ENCODE measurements at regions not wholly inside any gene's neighbourhood (a gene's known extent, or its start where the extent isn't known, plus 50 kb on each side); places are given as distances from the start of the nearest gene placed in this dataset.

DNA sequence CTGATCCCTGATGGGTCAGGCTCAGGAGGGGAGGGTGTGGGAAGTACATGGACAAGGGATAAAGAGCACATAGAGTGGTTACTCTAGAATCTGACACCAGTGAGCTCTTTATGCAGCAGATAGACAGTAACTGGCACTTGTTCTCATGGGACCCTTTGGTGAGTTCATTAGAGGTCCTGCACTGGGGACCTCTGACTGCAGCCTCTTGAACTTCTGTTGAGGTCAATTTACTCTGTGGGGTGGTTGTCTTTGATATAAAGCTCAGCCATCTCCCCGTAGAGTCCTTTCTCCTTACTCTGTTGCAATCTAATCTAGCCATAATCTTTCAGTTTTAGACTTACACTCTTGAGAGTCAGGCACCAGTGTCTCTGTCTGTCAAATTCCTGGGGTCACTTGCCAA lies 222.4 kb downstream of the GPAT3 start:
- Histone ChIP-seq H3F3A (replicated peaks; ENCODE audit: low read depth) (no peaks in the 10 kb centered on the region), H2AFZ (no peak overlapping the region), H3K4me3 (no peak overlapping the region), H3K36me3 (ENCODE audit: insufficient read depth) (no peaks in the 10 kb centered on the region), H3K79me2 (replicated peaks; ENCODE audit: insufficient read depth) (no peaks in the 10 kb centered on the region), H3K9me2 (ENCODE audit: insufficient read depth) (peaks cover 6% of the 10 kb centered on the region; the same call in 1 of the 2 replicates), H3K27me3 (ENCODE audit: insufficient read depth) (no peaks in the 10 kb centered on the region), H3K27ac (ENCODE audit: low read depth) (no peak overlapping the region), H3K4me1 (ENCODE audit: insufficient read depth) (0 out of 2 replicates have a peak, but pooled peaks cover 5% of the 10 kb centered on the region), H4K20me1 (replicated peaks; ENCODE audit: insufficient read depth) (no peaks in the 10 kb centered on the region), H3K4me2 (no peak overlapping the region)
- Mint-ChIP-seq H3K36me3 (ENCODE audit: low read depth) (no peaks in the 10 kb centered on the region), H3K27me3 (ENCODE audit: insufficient read depth, low read depth, poor library complexity) (no peaks in the 10 kb centered on the region), H3K27ac (no peak overlapping the region), H3K4me1 (peaks cover 5% of the 10 kb centered on the region; the same call in 2 of the 3 replicates), H3K9me3 (no peaks in the 10 kb centered on the region), H3K4me3 (no peak overlapping the region)
- ATAC-seq: no peak
- no peak for TF ChIP-seq NANOG (IDR thresholded peaks at IDR 0.05; ENCODE audit: borderline replicate concordance)
- no peak for TF ChIP-seq JUNB (IDR thresholded peaks at IDR 0.05; ENCODE audit: unreplicated experiment)
- TF ChIP-seq, protein P1, sequence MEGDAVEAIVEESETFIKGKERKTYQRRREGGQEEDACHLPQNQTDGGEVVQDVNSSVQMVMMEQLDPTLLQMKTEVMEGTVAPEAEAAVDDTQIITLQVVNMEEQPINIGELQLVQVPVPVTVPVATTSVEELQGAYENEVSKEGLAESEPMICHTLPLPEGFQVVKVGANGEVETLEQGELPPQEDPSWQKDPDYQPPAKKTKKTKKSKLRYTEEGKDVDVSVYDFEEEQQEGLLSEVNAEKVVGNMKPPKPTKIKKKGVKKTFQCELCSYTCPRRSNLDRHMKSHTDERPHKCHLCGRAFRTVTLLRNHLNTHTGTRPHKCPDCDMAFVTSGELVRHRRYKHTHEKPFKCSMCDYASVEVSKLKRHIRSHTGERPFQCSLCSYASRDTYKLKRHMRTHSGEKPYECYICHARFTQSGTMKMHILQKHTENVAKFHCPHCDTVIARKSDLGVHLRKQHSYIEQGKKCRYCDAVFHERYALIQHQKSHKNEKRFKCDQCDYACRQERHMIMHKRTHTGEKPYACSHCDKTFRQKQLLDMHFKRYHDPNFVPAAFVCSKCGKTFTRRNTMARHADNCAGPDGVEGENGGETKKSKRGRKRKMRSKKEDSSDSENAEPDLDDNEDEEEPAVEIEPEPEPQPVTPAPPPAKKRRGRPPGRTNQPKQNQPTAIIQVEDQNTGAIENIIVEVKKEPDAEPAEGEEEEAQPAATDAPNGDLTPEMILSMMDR (conservative IDR thresholded peaks at IDR 0.05; ENCODE audit: low read depth in 2 of 2): no peak
- TF ChIP-seq STAT1 (IDR thresholded peaks at IDR 0.05; ENCODE audit: unreplicated experiment): no peak
- no peak for TF ChIP-seq EZH2phosphoT487 (IDR thresholded peaks at IDR 0.05; ENCODE audit: unreplicated experiment)
- TF ChIP-seq EZH2 (IDR thresholded peaks at IDR 0.05; ENCODE audit: low read depth, unreplicated experiment): no peak
- TF ChIP-seq ZNF114 (CRISPR knock-in tag; IDR thresholded peaks at IDR 0.05): no peak
- TF ChIP-seq POLR2AphosphoS5 (IDR thresholded peaks at IDR 0.05; ENCODE audit: low read depth): no peak
- no peak for TF ChIP-seq CREB1 (CRISPR knock-in tag; IDR thresholded peaks at IDR 0.05; ENCODE audit: low read depth)
- TF ChIP-seq, protein P2, sequence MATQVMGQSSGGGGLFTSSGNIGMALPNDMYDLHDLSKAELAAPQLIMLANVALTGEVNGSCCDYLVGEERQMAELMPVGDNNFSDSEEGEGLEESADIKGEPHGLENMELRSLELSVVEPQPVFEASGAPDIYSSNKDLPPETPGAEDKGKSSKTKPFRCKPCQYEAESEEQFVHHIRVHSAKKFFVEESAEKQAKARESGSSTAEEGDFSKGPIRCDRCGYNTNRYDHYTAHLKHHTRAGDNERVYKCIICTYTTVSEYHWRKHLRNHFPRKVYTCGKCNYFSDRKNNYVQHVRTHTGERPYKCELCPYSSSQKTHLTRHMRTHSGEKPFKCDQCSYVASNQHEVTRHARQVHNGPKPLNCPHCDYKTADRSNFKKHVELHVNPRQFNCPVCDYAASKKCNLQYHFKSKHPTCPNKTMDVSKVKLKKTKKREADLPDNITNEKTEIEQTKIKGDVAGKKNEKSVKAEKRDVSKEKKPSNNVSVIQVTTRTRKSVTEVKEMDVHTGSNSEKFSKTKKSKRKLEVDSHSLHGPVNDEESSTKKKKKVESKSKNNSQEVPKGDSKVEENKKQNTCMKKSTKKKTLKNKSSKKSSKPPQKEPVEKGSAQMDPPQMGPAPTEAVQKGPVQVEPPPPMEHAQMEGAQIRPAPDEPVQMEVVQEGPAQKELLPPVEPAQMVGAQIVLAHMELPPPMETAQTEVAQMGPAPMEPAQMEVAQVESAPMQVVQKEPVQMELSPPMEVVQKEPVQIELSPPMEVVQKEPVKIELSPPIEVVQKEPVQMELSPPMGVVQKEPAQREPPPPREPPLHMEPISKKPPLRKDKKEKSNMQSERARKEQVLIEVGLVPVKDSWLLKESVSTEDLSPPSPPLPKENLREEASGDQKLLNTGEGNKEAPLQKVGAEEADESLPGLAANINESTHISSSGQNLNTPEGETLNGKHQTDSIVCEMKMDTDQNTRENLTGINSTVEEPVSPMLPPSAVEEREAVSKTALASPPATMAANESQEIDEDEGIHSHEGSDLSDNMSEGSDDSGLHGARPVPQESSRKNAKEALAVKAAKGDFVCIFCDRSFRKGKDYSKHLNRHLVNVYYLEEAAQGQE (IDR thresholded peaks at IDR 0.05; ENCODE audit: unreplicated experiment): no peak
- DNase-seq (ENCODE audit: low spot score): no peak

DNA sequence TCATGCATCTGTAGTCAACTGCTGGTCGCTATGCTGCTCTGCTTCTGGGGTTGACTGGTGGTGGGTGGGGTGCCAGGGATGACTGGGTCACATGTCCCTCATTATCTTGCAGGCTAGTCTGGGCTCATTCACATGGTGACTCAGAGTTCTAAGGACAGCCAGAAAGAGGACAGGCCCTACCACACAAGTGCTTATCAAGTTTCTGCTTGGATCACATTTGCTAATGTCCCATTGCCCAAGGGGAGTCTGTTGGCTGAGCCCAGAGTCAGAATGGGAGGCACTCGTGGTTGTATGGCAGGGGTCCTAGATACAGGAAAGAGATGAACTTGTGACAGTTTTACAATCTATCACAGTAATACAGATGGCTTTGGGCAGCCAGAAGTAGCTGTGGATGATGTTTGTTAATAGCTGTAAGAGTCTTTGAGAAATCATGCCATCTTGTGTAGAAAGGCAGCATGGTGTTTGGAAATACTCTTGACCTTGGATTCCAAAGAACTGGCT lies 221.3 kb downstream of the GPAT3 start:
- no peak overlapping the region for H3K4me2 ChIP-seq
- DNase-seq (ENCODE audit: low spot score) (no peak), ATAC-seq (no peak)
- H3K4me1 ChIP-seq (ENCODE audit: insufficient read depth): 0 out of 2 replicates have a peak, but pooled peaks cover 5% of the 10 kb centered on the region
- H3K9me3 Mint-ChIP-seq: no peaks in the 10 kb centered on the region
- H4K20me1 ChIP-seq (replicated peaks; ENCODE audit: insufficient read depth): no peaks in the 10 kb centered on the region
- H3K27ac Mint-ChIP-seq: no peak overlapping the region
- no peaks in the 10 kb centered on the region for H3K36me3 Mint-ChIP-seq (ENCODE audit: low read depth)
- TF ChIP-seq ZNF114 (CRISPR knock-in tag; IDR thresholded peaks at IDR 0.05) (no peak), STAT1 (IDR thresholded peaks at IDR 0.05; ENCODE audit: unreplicated experiment) (no peak)
- no peaks in the 10 kb centered on the region for H3K9me2 ChIP-seq (ENCODE audit: insufficient read depth)
- H3K27me3 Mint-ChIP-seq (ENCODE audit: insufficient read depth, low read depth, poor library complexity): no peaks in the 10 kb centered on the region
- H3F3A ChIP-seq (replicated peaks; ENCODE audit: low read depth): no peaks in the 10 kb centered on the region
- no peaks in the 10 kb centered on the region for H3K79me2 ChIP-seq (replicated peaks; ENCODE audit: insufficient read depth)
- peaks cover 5% of the 10 kb centered on the region; the same call in 2 of the 3 replicates for H3K4me1 Mint-ChIP-seq
- no peak overlapping the region for H3K4me3 ChIP-seq
- H3K27me3 ChIP-seq (ENCODE audit: insufficient read depth): no peaks in the 10 kb centered on the region
- H3K36me3 ChIP-seq (ENCODE audit: insufficient read depth): no peaks in the 10 kb centered on the region
- H3K4me3 Mint-ChIP-seq: no peak overlapping the region
- H3K27ac ChIP-seq (ENCODE audit: low read depth): no peak overlapping the region
- no peak overlapping the region for H2AFZ ChIP-seq

Measured in GM23338 (cell line).